GM21423 (cell line): ENCODE measurements at regions not wholly inside any gene's neighbourhood (a gene's known extent, or its start where the extent isn't known, plus 50 kb on each side); places are given as distances from the start of the nearest gene placed in this dataset.

ENCODE experiments used
- ATAC-seq: cut with Tn5 transposase; IDR thresholded peaks from one replicate; pipeline ENCODE4 v1.9.1; 2021; ENCODE audit warnings: mild to moderate bottlenecking, moderate library complexity; ENCODE audit not compliant: unreplicated experiment

DNA sequence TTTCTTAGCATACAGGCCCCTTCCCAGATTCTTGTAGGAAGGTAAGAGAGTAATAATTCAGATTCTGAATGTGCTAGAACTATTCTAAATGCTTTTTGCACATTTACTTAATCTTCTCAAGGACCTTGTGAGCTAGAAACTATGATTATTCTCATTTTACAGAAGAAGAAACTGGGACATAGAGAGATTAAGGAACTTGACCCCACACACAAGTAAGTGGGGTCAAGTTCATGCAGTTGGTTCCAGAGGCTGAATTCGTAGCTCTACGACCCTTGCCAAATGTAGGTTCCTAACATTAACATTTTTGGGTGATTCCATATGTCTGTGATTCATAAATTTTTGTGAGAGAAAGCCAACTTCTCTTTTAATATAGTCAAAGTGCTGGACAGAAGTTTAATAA lies 238.1 kb downstream of the LACC1 start:
- no peak for ATAC-seq

- ATAC-seq, result no peak
Observed at GRCh38 chr13:44118881-44119280, 239.2 kb downstream of the LACC1 start.

DNA sequence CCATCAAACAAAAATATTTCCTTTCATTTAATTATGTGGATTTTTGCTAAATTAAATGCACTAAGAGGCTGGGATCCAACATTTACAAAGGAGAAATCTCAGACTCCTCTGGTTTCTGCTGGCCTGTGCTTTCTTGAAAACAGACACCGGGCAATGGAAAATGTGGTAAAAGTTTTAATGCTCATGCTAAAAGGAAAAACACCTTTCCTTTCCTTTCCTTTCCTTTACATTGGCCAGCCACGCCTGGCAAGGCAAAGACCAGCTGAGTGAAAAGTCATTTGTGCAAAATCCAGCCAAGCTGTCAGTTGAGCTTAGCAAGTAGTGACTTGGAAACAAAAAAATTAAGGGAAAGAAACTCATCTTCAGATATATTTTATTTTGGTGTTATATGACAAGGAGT lies 240.3 kb downstream of the LACC1 start:
- ATAC-seq, result no peak

DNA sequence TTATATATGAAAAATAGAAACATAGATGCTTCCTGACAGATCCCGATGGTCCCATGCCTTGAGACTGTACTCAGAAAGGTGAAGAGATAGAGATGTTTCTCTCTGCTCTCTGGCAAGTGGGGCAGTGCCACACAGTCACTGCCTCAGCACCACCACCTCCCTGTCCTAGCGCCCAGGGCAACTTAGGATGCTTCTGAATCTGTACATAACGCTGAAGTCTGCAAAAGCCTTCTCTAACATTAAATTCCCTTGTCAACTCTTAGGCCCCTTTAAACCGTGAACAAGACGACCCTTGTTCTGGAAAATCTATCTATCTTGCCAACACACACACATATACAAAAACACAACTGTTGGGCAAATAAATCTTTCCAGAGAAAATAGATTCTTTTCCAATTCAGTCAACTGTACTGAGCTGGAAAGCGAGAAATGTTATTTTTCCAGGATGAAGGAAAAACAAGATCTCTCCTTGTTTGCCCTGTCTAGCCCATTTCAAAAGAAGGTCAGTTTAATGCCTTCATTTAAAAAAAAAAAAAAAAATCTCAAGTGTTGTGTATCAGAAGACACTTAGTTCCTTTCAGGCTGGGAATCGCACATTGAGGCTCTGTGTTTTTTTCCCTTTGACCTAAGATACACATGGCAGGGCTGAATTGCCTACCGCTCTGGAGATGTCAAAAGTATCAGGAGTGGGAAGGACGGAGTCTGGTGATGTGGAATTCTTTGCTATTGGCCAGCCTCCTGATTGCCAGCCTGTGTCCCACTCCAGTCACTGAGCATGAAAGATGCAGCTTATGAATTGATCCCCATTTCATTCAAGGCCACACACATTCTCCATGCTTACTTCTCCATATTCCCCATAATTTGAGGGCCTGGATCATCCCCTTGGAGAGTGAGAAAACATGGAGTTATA lies 241.4 kb downstream of the LACC1 start:
- no peak for ATAC-seq

- ATAC-seq, result no peak
Observed at GRCh38 chr13:44124352-44124751, 244.6 kb downstream of the LACC1 start.

GRCh38 chr13:44125943-44126469 lies 246.3 kb downstream of the LACC1 start:
- ATAC-seq, result no peak

- no peak for ATAC-seq
Observed at GRCh38 chr13:44128552-44129001, 245.0 kb upstream of the SERP2 start.

DNA sequence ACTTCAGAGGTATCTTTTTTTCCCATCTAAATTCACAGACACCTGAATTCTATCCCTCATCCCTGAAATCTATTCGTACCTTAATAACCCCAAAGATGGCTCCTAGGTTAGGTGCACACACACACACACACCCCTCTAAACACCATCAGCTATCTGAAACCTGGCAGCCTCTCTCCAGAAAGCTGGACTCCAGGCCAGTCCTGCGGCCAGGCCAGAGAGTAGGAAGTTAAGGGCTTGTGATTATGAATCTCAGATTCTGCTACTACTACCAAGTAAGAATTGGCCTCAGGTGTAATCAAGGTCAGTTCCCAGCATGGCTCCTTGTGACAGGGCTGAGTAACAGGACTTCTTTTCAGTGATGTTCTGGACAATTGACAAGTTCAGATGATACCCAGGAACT lies 244.2 kb upstream of the SERP2 start:
- ATAC-seq, result no peak

GRCh38 chr13:44131069-44131614 lies 242.5 kb upstream of the SERP2 start:
- no peak for ATAC-seq

DNA sequence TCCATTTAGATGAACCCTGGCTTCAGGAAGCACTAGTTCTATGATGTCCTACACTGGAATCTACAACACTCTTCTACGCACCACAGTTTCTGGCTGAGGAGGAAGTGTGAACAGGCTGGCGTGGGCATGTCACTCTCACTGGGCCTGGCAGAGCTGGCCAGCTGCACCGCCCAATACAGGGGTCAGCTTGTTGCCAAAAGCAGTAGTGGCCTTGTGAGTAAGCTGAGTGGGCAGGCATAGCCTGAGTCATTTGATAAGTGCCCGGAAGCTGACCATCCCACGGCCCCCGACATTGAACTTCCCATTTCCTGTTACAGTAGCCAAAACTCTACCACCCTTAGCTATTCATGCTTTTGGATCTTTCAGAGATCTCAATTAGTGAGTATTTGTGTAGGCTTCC lies 240.9 kb upstream of the SERP2 start:
- ATAC-seq, result no peak

DNA sequence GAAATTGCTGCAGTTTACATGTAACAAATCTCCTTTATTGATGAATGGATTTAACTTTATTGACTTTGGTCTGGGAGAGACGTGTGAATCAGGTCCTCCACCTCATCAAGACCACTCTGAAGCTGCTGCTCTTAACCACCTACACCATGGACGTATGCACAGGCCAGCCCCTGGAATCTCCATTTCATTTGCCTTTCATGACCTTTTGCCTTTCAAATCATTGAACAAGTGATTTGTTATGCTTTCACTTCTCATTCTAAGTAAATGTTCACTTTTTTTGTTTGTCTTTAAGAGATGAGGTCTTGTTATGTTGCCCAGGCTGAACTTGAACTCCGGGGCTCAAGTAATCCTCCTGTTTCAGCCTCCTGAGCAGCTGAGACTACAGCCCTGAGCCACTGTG lies 240.0 kb upstream of the SERP2 start:
- no peak for ATAC-seq

DNA sequence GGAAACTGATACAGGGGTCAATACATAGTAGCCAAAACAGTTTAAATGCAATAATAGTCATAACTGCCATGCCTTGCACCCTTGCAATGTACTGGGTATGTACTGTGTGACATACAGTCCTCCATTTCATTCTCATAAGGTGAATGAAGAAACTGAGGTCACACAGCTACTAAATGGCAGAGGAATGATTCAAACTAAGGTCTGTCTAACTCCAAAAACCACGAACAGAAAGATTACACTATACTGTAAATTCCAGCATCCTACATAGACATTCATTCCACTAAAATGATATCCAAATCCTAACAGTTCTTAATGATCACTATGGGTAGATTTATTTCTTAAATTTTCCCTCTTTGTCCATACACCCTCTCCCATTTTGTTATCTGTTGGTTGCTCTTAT lies 238.1 kb upstream of the SERP2 start:
- ATAC-seq, result no peak

- no peak for ATAC-seq
Observed at GRCh38 chr13:44136696-44137268, 236.8 kb upstream of the SERP2 start.

DNA sequence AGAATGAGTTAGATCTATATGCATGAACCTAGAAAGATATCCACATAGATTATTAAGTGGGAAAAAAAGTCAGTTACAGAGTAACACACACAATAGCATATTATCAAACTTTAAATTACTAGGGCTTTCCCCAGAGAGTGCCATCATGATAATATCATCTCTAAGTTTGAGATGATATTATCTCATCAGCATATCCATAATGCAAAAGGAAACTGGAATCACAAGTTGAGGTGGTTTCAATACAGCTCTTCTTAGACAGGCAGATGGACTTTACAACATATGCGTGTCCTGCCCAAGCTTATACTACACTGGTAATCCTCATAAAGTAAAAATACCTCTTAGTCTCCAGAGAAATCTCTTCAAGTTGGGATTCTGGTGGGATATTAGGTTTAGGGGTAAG lies 236.2 kb upstream of the SERP2 start:
- ATAC-seq, result no peak

DNA sequence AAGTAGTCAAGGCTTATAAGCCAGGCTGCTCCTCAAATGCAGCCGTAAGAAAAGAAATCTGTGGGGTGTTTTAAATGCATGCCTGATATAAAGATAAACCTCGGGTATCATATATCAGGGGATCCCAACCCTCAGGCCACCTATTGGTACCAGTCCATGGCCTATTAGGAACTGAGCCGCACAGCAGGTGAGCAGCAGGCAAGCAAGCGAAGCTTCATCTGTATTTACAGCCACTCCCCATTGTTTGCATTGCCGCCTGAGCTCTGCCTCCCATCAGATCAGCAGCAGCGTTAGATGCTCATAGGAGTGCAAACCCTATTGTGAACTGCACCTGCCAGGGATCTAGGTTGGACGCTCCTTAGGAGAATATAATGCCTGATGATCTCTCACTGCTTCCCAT lies 233.5 kb upstream of the SERP2 start:
- no peak for ATAC-seq

GRCh38 chr13:44140888-44141724 lies 232.5 kb upstream of the SERP2 start:
- ATAC-seq, result no peak

DNA sequence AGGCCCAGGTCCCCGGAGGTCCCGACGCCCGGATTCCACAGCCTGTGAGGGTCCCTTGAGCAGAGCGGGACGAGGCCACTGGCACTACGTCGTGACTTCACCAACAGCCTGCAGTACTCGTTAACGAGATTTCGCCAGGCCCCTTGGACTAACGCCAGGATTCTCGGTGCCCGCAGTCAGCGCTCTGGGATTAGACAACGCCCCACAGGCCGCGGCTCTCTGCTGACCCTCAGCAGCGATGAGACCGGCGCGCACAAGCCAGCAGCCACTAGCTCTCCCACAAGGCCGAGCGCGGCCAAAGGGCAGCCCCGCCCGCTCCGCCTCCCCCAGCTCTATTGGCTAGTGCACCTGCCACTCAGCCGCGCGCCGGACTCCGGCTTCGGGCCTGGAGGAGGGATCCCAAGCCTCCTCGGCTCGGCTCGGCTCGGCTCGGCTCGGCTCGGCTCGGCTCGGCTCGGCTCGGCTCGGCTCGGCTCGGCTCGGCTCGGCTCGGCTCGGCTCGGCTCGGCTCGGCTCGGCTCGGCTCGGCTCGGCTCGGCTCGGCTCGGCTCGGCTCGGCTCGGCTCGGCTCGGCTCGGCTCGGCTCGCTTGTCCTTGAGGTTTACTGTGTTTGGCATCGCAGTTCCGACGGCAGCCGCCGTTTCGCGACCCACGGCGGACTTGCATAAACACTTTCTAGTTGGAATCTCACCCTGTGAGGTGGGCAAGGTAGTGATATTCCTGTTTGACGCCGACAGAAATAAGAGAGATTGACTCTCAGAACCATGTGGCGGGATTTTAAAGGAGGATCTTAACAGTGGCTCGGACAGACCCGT lies 231.7 kb upstream of the SERP2 start:
- peak; percentile 100 for ATAC-seq

DNA sequence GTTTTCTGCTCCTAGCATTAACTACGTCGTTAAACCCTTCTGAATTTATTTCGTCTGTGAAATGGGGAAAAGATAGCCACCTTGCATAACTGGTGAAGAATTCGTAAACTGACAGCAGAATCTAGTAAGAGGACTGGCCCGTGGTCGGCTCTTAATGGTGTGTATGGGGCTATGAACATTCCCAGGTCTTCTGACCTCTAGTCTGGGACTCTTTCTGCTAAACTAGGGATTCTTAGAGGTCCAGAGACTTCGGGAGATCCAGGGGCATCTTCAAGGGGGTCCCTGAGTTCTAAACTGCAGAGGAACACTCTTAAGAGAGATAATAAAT lies 231.1 kb upstream of the SERP2 start:
- ATAC-seq, result peak; percentile 1

DNA sequence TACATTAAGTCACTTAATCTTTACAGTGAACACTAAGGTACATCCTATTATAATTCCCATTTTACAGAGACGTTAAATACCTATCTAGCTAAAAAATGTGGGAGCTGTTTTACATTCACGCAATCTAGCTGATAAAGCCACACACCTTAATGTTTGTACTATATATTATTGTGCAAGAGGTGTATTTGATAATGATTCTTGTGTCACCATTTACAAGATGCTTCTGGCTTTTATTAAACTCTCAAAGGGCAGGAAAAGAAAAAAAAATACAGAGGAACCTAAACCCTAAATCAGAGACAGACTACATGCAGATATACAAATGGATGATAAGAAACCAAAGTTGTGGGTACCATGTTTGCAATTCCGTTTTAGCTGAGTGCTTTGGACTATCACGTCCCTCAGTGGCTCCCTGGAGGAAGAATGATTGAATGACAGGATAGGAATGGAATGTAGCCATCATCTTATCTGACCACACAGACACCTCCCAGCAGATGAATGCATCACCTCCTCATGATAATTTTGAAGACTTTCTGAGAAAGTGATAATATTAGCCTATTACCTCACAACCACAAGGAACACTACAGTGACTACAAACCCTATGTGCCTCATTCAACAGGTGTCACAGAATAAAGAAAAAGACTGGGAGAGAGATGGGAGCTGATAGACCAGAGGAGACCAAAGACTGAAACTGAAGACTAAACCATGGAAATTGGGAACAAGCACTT lies 230.5 kb upstream of the SERP2 start:
- no peak for ATAC-seq

- no peak for ATAC-seq
Observed at GRCh38 chr13:44146138-44146537, 227.5 kb upstream of the SERP2 start.
